SK-N-SH treated with all-trans-retinoic acid at 6 μM for 48 hours (cell line): ENCODE measurements at regions not wholly inside any gene's neighbourhood (a gene's known extent, or its start where the extent isn't known, plus 50 kb on each side); places are given as distances from the start of the nearest gene placed in this dataset.

Experiments
- ATAC-seq: fragments of 200-7000 bp; cut with Tn5 transposase; 3 replicates; pipeline ENCODE4 v1.9.1; 2020; ENCODE audit warnings: mild to moderate bottlenecking, moderate library complexity
- ARNTL ChIP-seq: fragments of 450-650 bp; formaldehyde crosslinking; IDR thresholded peaks from 2 replicates; pipeline ENCODE4 v1.5.0; 2020; ENCODE audit warnings: low read depth, mild to moderate bottlenecking, moderate library complexity, borderline replicate concordance
- BACH2 ChIP-seq: fragments of 250-450 bp; sonication (Bioruptor Pico); IDR thresholded peaks from 2 replicates; pipeline ENCODE4 v1.9.0; 2021; ENCODE audit warnings: mild to moderate bottlenecking, borderline replicate concordance
- CSDC2 ChIP-seq: fragments of 250-450 bp; sonication (Bioruptor Pico); IDR thresholded peaks from 2 replicates; pipeline ENCODE4 v1.5.0; 2020; ENCODE audit warnings: mild to moderate bottlenecking, moderate library complexity
- ESRRG ChIP-seq: fragments of 250-450 bp; sonication (Bioruptor Pico); IDR thresholded peaks from 2 replicates; pipeline ENCODE4 v1.6.1; 2021; ENCODE audit warnings: mild to moderate bottlenecking
- GLIS3 ChIP-seq: fragments of 250-450 bp; sonication (Bioruptor Pico); IDR thresholded peaks from 2 replicates; pipeline ENCODE4 v1.5.0; 2020; ENCODE audit warnings: mild to moderate bottlenecking, moderate library complexity
- ISL1 ChIP-seq: fragments of 250-450 bp; sonication (Bioruptor Pico); IDR thresholded peaks from 2 replicates; pipeline ENCODE4 v2.1.2; 2022; ENCODE audit warnings: mild to moderate bottlenecking, moderate library complexity
- OSR1 ChIP-seq: fragments of 250-450 bp; sonication (Bioruptor Pico); IDR thresholded peaks from 2 replicates; pipeline ENCODE4 v1.8.0; 2022; ENCODE audit warnings: moderate library complexity, mild to moderate bottlenecking, inconsistent platforms
- PPARA ChIP-seq: fragments of 250-450 bp; sonication (Bioruptor Pico); IDR thresholded peaks from 2 replicates; pipeline ENCODE4 v1.5.0; 2020; ENCODE audit warnings: mild to moderate bottlenecking, borderline replicate concordance
- RARB ChIP-seq: fragments of 250-450 bp; sonication (Bioruptor Pico); IDR thresholded peaks from 2 replicates; pipeline ENCODE4 v1.8.0; 2021; ENCODE audit warnings: mild to moderate bottlenecking, moderate library complexity
- SNAI2 ChIP-seq: fragments of 250-450 bp; sonication (Bioruptor Pico); IDR thresholded peaks from 2 replicates; pipeline ENCODE4 v1.5.0; 2020; ENCODE audit warnings: mild to moderate bottlenecking, moderate library complexity
- TCF4 ChIP-seq: fragments of 250-450 bp; sonication (Bioruptor Pico); IDR thresholded peaks from 2 replicates; pipeline ENCODE4 v1.8.0; 2021; ENCODE audit warnings: mild to moderate bottlenecking, moderate library complexity, borderline replicate concordance
- TOX ChIP-seq: fragments of 250-450 bp; sonication (Bioruptor Pico); IDR thresholded peaks from 2 replicates; pipeline ENCODE4 v1.8.0; 2021; ENCODE audit warnings: mild to moderate bottlenecking, moderate library complexity, borderline replicate concordance
- ZC3H10 ChIP-seq: fragments of 250-450 bp; sonication (Bioruptor Pico); IDR thresholded peaks from 2 replicates; pipeline ENCODE4 v1.5.1; 2021; ENCODE audit warnings: mild to moderate bottlenecking, moderate library complexity
- ZFP3 ChIP-seq: fragments of 250-450 bp; sonication (Bioruptor Pico); IDR thresholded peaks from 2 replicates; pipeline ENCODE4 v1.5.0; 2020; ENCODE audit warnings: mild to moderate bottlenecking, moderate library complexity
- ZFP30 ChIP-seq: fragments of 450-650 bp; formaldehyde crosslinking; IDR thresholded peaks from 2 replicates; pipeline ENCODE4 v1.5.0; 2022; ENCODE audit warnings: mild to moderate bottlenecking, moderate library complexity
- ZNF565 ChIP-seq: fragments of 450-650 bp; formaldehyde crosslinking; conservative IDR thresholded peaks from 2 replicates; pipeline ENCODE4 v1.5.0; 2020; ENCODE audit warnings: low read depth, mild to moderate bottlenecking, moderate library complexity
- ZNF70 ChIP-seq: fragments of 450-650 bp; formaldehyde crosslinking; IDR thresholded peaks from 2 replicates; pipeline ENCODE4 v1.5.0; 2020; ENCODE audit warnings: mild to moderate bottlenecking, moderate library complexity
- TF ChIP-seq, protein P1 (sequence below): fragments of 250-450 bp; sonication (Bioruptor Pico); IDR thresholded peaks from 2 replicates; pipeline ENCODE4 v1.5.1; 2021; ENCODE audit warnings: mild to moderate bottlenecking, moderate library complexity
- TF ChIP-seq, protein P2 (sequence below): fragments of 250-450 bp; sonication (Bioruptor Pico); IDR thresholded peaks from 2 replicates; pipeline ENCODE4 v1.8.0; 2021; ENCODE audit warnings: low read depth, mild to moderate bottlenecking, moderate library complexity, borderline replicate concordance
- TF ChIP-seq, protein P3 (sequence below): fragments of 250-450 bp; sonication (Bioruptor Pico); IDR thresholded peaks from 2 replicates; pipeline ENCODE4 v1.5.1; 2020; ENCODE audit warnings: low read depth, mild to moderate bottlenecking, moderate library complexity
- TF ChIP-seq, protein P4 (sequence below): fragments of 250-450 bp; sonication (Bioruptor Pico); IDR thresholded peaks from 2 replicates; pipeline ENCODE4 v1.5.0; 2020; ENCODE audit warnings: mild to moderate bottlenecking, moderate library complexity

DNA sequence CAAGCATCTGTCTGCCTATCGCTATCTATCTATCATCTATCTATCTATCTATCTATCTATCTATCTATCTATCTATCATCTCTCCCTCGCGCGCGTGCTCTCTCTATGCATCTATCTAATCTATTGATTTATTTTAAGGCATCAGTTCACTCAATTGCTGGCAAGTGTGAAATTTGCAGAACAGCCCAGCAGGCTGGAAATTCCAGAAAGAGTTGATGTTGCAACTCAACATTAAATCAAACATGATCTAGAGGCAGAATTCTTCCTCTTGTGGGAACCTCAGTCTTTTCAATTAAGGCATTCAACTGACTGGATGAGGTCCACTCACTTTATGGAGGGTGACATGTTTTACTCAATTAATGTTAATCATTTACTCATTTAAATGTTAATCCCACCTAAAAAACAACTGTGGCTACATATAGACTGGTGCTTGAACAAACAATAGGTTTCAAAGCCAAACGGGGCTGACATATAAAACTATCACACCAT, 1210.8 kb downstream of the GALC start:
- TF ChIP-seq ZNF70 (CRISPR knock-in tag) (no peak), ZNF565 (CRISPR knock-in tag) (no peak), CSDC2 (CRISPR knock-in tag) (no peak), TCF4 (CRISPR knock-in tag) (no peak), TOX (CRISPR knock-in tag) (no peak), ARNTL (CRISPR knock-in tag) (no peak), PPARA (CRISPR knock-in tag) (no peak), ZC3H10 (CRISPR knock-in tag) (no peak), ESRRG (CRISPR knock-in tag) (no peak), ZFP30 (CRISPR knock-in tag) (no peak), ZFP3 (no peak), OSR1 (CRISPR knock-in tag) (no peak)
- TF ChIP-seq, protein P1, sequence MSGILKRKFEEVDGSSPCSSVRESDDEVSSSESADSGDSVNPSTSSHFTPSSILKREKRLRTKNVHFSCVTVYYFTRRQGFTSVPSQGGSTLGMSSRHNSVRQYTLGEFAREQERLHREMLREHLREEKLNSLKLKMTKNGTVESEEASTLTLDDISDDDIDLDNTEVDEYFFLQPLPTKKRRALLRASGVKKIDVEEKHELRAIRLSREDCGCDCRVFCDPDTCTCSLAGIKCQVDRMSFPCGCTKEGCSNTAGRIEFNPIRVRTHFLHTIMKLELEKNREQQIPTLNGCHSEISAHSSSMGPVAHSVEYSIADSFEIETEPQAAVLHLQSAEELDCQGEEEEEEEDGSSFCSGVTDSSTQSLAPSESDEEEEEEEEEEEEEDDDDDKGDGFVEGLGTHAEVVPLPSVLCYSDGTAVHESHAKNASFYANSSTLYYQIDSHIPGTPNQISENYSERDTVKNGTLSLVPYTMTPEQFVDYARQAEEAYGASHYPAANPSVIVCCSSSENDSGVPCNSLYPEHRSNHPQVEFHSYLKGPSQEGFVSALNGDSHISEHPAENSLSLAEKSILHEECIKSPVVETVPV (CRISPR knock-in tag), result no peak
- TF ChIP-seq, protein P2, sequence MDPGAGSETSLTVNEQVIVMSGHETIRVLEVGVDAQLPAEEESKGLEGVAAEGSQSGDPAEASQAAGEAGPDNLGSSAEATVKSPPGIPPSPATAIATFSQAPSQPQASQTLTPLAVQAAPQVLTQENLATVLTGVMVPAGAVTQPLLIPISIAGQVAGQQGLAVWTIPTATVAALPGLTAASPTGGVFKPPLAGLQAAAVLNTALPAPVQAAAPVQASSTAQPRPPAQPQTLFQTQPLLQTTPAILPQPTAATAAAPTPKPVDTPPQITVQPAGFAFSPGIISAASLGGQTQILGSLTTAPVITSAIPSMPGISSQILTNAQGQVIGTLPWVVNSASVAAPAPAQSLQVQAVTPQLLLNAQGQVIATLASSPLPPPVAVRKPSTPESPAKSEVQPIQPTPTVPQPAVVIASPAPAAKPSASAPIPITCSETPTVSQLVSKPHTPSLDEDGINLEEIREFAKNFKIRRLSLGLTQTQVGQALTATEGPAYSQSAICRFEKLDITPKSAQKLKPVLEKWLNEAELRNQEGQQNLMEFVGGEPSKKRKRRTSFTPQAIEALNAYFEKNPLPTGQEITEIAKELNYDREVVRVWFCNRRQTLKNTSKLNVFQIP (CRISPR knock-in tag), result no peak
- TF ChIP-seq, protein P3, sequence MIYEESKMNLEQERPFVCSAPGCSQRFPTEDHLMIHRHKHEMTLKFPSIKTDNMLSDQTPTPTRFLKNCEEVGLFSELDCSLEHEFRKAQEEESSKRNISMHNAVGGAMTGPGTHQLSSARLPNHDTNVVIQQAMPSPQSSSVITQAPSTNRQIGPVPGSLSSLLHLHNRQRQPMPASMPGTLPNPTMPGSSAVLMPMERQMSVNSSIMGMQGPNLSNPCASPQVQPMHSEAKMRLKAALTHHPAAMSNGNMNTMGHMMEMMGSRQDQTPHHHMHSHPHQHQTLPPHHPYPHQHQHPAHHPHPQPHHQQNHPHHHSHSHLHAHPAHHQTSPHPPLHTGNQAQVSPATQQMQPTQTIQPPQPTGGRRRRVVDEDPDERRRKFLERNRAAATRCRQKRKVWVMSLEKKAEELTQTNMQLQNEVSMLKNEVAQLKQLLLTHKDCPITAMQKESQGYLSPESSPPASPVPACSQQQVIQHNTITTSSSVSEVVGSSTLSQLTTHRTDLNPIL (CRISPR knock-in tag), result no peak
- TF ChIP-seq, protein P4, sequence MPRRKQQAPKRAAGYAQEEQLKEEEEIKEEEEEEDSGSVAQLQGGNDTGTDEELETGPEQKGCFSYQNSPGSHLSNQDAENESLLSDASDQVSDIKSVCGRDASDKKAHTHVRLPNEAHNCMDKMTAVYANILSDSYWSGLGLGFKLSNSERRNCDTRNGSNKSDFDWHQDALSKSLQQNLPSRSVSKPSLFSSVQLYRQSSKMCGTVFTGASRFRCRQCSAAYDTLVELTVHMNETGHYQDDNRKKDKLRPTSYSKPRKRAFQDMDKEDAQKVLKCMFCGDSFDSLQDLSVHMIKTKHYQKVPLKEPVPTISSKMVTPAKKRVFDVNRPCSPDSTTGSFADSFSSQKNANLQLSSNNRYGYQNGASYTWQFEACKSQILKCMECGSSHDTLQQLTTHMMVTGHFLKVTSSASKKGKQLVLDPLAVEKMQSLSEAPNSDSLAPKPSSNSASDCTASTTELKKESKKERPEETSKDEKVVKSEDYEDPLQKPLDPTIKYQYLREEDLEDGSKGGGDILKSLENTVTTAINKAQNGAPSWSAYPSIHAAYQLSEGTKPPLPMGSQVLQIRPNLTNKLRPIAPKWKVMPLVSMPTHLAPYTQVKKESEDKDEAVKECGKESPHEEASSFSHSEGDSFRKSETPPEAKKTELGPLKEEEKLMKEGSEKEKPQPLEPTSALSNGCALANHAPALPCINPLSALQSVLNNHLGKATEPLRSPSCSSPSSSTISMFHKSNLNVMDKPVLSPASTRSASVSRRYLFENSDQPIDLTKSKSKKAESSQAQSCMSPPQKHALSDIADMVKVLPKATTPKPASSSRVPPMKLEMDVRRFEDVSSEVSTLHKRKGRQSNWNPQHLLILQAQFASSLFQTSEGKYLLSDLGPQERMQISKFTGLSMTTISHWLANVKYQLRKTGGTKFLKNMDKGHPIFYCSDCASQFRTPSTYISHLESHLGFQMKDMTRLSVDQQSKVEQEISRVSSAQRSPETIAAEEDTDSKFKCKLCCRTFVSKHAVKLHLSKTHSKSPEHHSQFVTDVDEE (CRISPR knock-in tag), result no peak
- TF ChIP-seq, all 23 proteins: peak for 0
- ATAC-seq, result no peak

DNA sequence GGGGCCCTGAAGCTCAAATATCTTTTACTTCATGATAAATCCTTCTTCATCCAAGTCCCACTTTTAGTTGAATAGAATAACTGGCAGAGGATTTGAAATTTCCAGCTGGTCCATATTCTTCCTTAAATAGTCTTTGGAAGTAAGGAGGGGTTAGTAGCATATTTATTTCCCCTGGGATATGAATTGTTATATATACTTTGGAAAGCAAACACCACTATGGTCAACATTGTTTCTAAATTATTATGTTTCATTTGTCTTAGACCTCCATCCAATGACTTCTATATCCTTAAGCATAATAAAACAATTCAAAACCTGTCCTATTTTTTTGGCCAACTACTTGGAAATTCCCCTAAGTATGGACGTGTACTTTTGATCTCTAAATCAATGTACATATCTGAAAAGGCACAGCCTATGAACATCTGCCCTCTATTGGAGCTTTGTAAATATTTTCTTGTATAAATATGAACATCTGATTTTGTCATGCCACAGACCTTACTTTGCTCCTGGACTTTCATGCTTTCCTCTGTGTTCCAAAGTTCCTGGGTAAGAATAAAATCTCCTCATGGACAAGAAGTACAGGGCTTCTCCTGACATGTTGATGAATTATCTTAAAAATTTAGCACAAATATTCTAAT, 1212.0 kb downstream of the GALC start:
- TF ChIP-seq PPARA (CRISPR knock-in tag), result no peak
- TF ChIP-seq ZC3H10 (CRISPR knock-in tag), result no peak
- no peak for TF ChIP-seq BACH2 (CRISPR knock-in tag)
- no peak for TF ChIP-seq ISL1 (CRISPR knock-in tag)
- no peak for TF ChIP-seq RARB
- no peak for TF ChIP-seq OSR1 (CRISPR knock-in tag)
- no peak for TF ChIP-seq GLIS3
- TF ChIP-seq ZNF565 (CRISPR knock-in tag), result no peak
- TF ChIP-seq, protein P2 (CRISPR knock-in tag), result no peak
- no peak for TF ChIP-seq TOX (CRISPR knock-in tag)
- TF ChIP-seq, protein P3 (CRISPR knock-in tag), result no peak
- TF ChIP-seq, protein P4 (CRISPR knock-in tag), result no peak
- TF ChIP-seq SNAI2 (CRISPR knock-in tag), result no peak
- no peak for TF ChIP-seq TCF4 (CRISPR knock-in tag)
- no peak for TF ChIP-seq ARNTL (CRISPR knock-in tag)
- TF ChIP-seq ESRRG (CRISPR knock-in tag), result no peak
- ATAC-seq, result no peak
